H1 (cell line): ENCODE measurements at regions not wholly inside any gene's neighbourhood (a gene's known extent, or its start where the extent isn't known, plus 50 kb on each side); places are given as distances from the start of the nearest gene placed in this dataset.

ENCODE experiments used
- ATF2 ChIP-seq: IDR thresholded peaks from 2 replicates; pipeline ENCODE4 v1.6.1; 2012; ENCODE audit warnings: low read length, inconsistent platforms
- CTCF ChIP-seq, 3 experiments: IDR thresholded peaks; 1 replicate in 2 of 3; 2 replicates in 1 of 3; pipeline versions ENCODE4 v1.5.1 to v1.6.1; 2011; ENCODE audit warnings: low read length in 3 of 3, mild to moderate bottlenecking in 3 of 3, inconsistent platforms in 2 of 3, low read depth in 1 of 3, moderate library complexity in 1 of 3; ENCODE audit not compliant: insufficient read depth in 1 of 3; ENCODE audit errors: control extremely low read depth in 1 of 3
- EZH2 ChIP-seq: fragments of 200-600 bp; sonication (generic); IDR thresholded peaks from 2 replicates; pipeline ENCODE4 v1.7.1; 2012; ENCODE audit warnings: low read depth, mild to moderate bottlenecking, moderate library complexity, low read length, inconsistent platforms; ENCODE audit not compliant: severe bottlenecking
- MAX ChIP-seq: IDR thresholded peaks from 2 replicates; pipeline ENCODE4 v1.6.1; 2012; ENCODE audit warnings: inconsistent platforms
- POLR2A ChIP-seq, 2 experiments: IDR thresholded peaks; 1 replicate in 1 of 2; 2 replicates in 1 of 2; pipeline ENCODE4 v1.6.1; 2011; ENCODE audit warnings: low read depth in 2 of 2, low read length in 2 of 2, mild to moderate bottlenecking in 2 of 2; ENCODE audit errors: control extremely low read depth in 1 of 2
- SRF ChIP-seq: IDR thresholded peaks from 2 replicates; pipeline ENCODE4 v1.6.1; 2011; ENCODE audit warnings: mild to moderate bottlenecking, low read depth, low read length, moderate library complexity
- TAF1 ChIP-seq: IDR thresholded peaks from 2 replicates; pipeline ENCODE4 v1.6.1; 2011; ENCODE audit warnings: mild to moderate bottlenecking, low read depth, low read length
- TEAD4 ChIP-seq: IDR thresholded peaks from 2 replicates; pipeline ENCODE4 v1.6.1; 2012; ENCODE audit warnings: low read depth, low read length, inconsistent platforms, mixed read lengths
- ZNF274 ChIP-seq: IDR thresholded peaks from 2 replicates; pipeline ENCODE4 v1.7.0; 2012; ENCODE audit warnings: low read length, borderline replicate concordance; ENCODE audit errors: extremely low read depth

GRCh38 chr4:152190907-152191306, 345.0 kb downstream of the FBXW7 start:
- TF ChIP-seq TEAD4: no peak
- TF ChIP-seq CTCF (IDR thresholded peaks at IDR 0.05; ENCODE audit: control extremely low read depth in 1 of 3, insufficient read depth in 1 of 3, low read depth in 1 of 3, low read length in 3 of 3): no peak
- no peak for TF ChIP-seq ZNF274
- TF ChIP-seq SRF: no peak
- TF ChIP-seq POLR2A (IDR thresholded peaks at IDR 0.05; ENCODE audit: control extremely low read depth in 1 of 2, low read depth in 2 of 2, low read length in 2 of 2): no peak
- TF ChIP-seq EZH2: no peak
- no peak for TF ChIP-seq ATF2
- no peak for TF ChIP-seq TAF1
- no peak for TF ChIP-seq MAX
